WTC11 (cell line): ENCODE measurements at regions not wholly inside any gene's neighbourhood (a gene's known extent, or its start where the extent isn't known, plus 50 kb on each side); places are given as distances from the start of the nearest gene placed in this dataset.

Source experiments
- FOXK1 ChIP-seq: sonication (generic); formaldehyde crosslinking; IDR thresholded peaks from 2 replicates; pipeline ENCODE4 v1.8.0; 2022; ENCODE audit warnings: mild to moderate bottlenecking, moderate library complexity, missing genetic modification reagents
- IRF1 ChIP-seq: sonication (generic); formaldehyde crosslinking; IDR thresholded peaks from 2 replicates; pipeline ENCODE4 v1.8.0; 2023; ENCODE audit warnings: missing genetic modification reagents
- NR3C1 ChIP-seq: sonication (generic); formaldehyde crosslinking; conservative IDR thresholded peaks from 2 replicates; pipeline ENCODE4 v1.8.1; 2023; ENCODE audit warnings: low read depth, mild to moderate bottlenecking, missing genetic modification reagents
- PRDM15 ChIP-seq: sonication (generic); formaldehyde crosslinking; IDR thresholded peaks from 2 replicates; pipeline ENCODE4 v1.8.0; 2022; ENCODE audit warnings: missing genetic modification reagents
- TF ChIP-seq, protein P1 (sequence below): fragments of 200-600 bp; IDR thresholded peaks from 2 replicates; pipeline ENCODE4 v1.8.0; 2022; ENCODE audit warnings: antibody characterized with exemption

- TF ChIP-seq IRF1 (CRISPR knock-in tag): no peak
- TF ChIP-seq, protein P1, sequence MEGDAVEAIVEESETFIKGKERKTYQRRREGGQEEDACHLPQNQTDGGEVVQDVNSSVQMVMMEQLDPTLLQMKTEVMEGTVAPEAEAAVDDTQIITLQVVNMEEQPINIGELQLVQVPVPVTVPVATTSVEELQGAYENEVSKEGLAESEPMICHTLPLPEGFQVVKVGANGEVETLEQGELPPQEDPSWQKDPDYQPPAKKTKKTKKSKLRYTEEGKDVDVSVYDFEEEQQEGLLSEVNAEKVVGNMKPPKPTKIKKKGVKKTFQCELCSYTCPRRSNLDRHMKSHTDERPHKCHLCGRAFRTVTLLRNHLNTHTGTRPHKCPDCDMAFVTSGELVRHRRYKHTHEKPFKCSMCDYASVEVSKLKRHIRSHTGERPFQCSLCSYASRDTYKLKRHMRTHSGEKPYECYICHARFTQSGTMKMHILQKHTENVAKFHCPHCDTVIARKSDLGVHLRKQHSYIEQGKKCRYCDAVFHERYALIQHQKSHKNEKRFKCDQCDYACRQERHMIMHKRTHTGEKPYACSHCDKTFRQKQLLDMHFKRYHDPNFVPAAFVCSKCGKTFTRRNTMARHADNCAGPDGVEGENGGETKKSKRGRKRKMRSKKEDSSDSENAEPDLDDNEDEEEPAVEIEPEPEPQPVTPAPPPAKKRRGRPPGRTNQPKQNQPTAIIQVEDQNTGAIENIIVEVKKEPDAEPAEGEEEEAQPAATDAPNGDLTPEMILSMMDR: no peak
- no peak for TF ChIP-seq PRDM15 (CRISPR knock-in tag)
- TF ChIP-seq FOXK1: no peak
- TF ChIP-seq NR3C1 (CRISPR knock-in tag): no peak
Observed at GRCh38 chr1:218524526-218524925, 179.4 kb downstream of the TGFB2 start.
